B cell (primary cell): ENCODE measurements at regions not wholly inside any gene's neighbourhood (a gene's known extent, or its start where the extent isn't known, plus 50 kb on each side); places are given as distances from the start of the nearest gene placed in this dataset.

Experiments used
- ATAC-seq: fragments of 200-7000 bp; cut with Tn5 transposase; one replicate; pipeline ENCODE4 v1.10.0; 2021; ENCODE audit warnings: low read depth, mild to moderate bottlenecking, moderate number of reproducible peaks, moderate library complexity
- CTCF ChIA-PET: fragments of 350-600 bp; sonication (Branson Sonifier 250); formaldehyde crosslinking; loops from one replicate; lab custom pipeline; 2021; ENCODE audit warnings: antibody characterized with exemption, inconsistent platforms; lab: Charles Lee
- POLR2A ChIA-PET: fragments of 350-600 bp; sonication (Branson Sonifier 250); formaldehyde crosslinking; loops from one replicate; lab custom pipeline; 2021; ENCODE audit warnings: antibody characterized with exemption; lab: Charles Lee
- DNase-seq: peaks from one replicate; pipeline ENCODE4 v3.0.0; 2013
- H2AFZ ChIP-seq: 2 replicates; pipeline ENCODE4 v1.6.1; 2012; ENCODE audit warnings: mild to moderate bottlenecking, low read depth, low read length; ENCODE audit not compliant: insufficient read depth, poor library complexity, severe bottlenecking
- H3K27ac ChIP-seq, 2 donors: 1 replicate in 1 of 2; 2 replicates in 1 of 2; pipeline ENCODE4 v1.5.1; 2012 to 2013; ENCODE audit warnings: low read length in 2 of 2, mild to moderate bottlenecking in 2 of 2, moderate library complexity in 1 of 2
- H3K27me3 ChIP-seq, 4 experiments: fragments of 200-600 bp in 1 of 4; sonication (generic) in 1 of 4; replicated peaks in 1 of 4; 1 replicate in 2 of 4; 2 replicates in 2 of 4; pipeline versions ENCODE4 v1.6.1 to v1.7.0; 2013 to 2016; ENCODE audit warnings: low read length in 3 of 4, mild to moderate bottlenecking in 2 of 4, mixed read lengths in 1 of 4, moderate library complexity in 1 of 4; ENCODE audit not compliant: insufficient read depth in 4 of 4, control insufficient read depth in 3 of 4; ENCODE audit errors: control extremely low read depth in 1 of 4
- H3K36me3 ChIP-seq, 2 experiments: replicated peaks in 1 of 2; 1 replicate in 1 of 2; 2 replicates in 1 of 2; pipeline versions ENCODE4 v1.6.1 to v1.7.1; 2013; ENCODE audit warnings: low read length in 1 of 2; ENCODE audit not compliant: insufficient read depth in 2 of 2, control insufficient read depth in 1 of 2; ENCODE audit errors: control extremely low read depth in 1 of 2, extremely low read depth in 1 of 2
- H3K4me1 ChIP-seq, 2 donors: fragments of 200-600 bp in 1 of 2; sonication (generic) in 1 of 2; 1 replicate in 1 of 2; 2 replicates in 1 of 2; pipeline versions ENCODE4 v1.5.1 to v1.6.1; 2013 to 2017; ENCODE audit warnings: low read length in 2 of 2; ENCODE audit not compliant: control insufficient read depth in 2 of 2, insufficient read depth in 2 of 2
- H3K4me2 ChIP-seq: replicated peaks from 2 replicates; pipeline ENCODE3; 2012; ENCODE audit warnings: mild to moderate bottlenecking, low read depth, low read length; ENCODE audit not compliant: poor library complexity, severe bottlenecking
- H3K4me3 ChIP-seq, 5 experiments: fragments of 200-600 bp in 1 of 5; sonication (generic) in 1 of 5; 1 replicate in 3 of 5; 2 replicates in 2 of 5; pipeline versions ENCODE4 v1.5.1 to v1.7.0; 2011 to 2016; ENCODE audit warnings: low read length in 4 of 5, mild to moderate bottlenecking in 4 of 5, low read depth in 2 of 5, control low read depth in 1 of 5, moderate library complexity in 1 of 5; ENCODE audit not compliant: insufficient read depth in 1 of 5; ENCODE audit errors: control extremely low read depth in 1 of 5, extremely low read depth in 1 of 5
- H3K79me2 ChIP-seq: fragments of 200-600 bp; sonication (generic); one replicate; pipeline ENCODE4 v1.6.0; 2016; ENCODE audit warnings: low read length; ENCODE audit not compliant: control insufficient read depth, insufficient read depth
- H3K9ac ChIP-seq: fragments of 200-600 bp; sonication (generic); 2 replicates; pipeline ENCODE4 v1.6.1; 2017; ENCODE audit warnings: mild to moderate bottlenecking, low read length, moderate library complexity
- H3K9me3 ChIP-seq, 3 donors: one replicate each; pipeline versions ENCODE4 v1.6.1 to v1.7.1; 2013; ENCODE audit warnings: low read length in 2 of 3; ENCODE audit not compliant: control insufficient read depth in 2 of 3, insufficient read depth in 1 of 3; ENCODE audit errors: control extremely low read depth in 1 of 3
- H4K20me1 ChIP-seq: 2 replicates; pipeline ENCODE4 v1.6.0; 2012; ENCODE audit warnings: mild to moderate bottlenecking, low read length; ENCODE audit not compliant: insufficient read depth, control insufficient read depth, poor library complexity, severe bottlenecking
- H3K27ac Mint-ChIP-seq: one replicate; pipeline ENCODE4 v1.8.0; 2021; ENCODE audit warnings: mixed read lengths
- H3K27me3 Mint-ChIP-seq: one replicate; pipeline ENCODE4 v1.8.0; 2021; ENCODE audit warnings: mixed read lengths
- H3K4me1 Mint-ChIP-seq: one replicate; pipeline ENCODE4 v1.8.0; 2021; ENCODE audit warnings: mixed read lengths
- H3K4me3 Mint-ChIP-seq: one replicate; pipeline ENCODE4 v1.8.0; 2021; ENCODE audit warnings: mixed read lengths
- H3K9me3 Mint-ChIP-seq: one replicate; pipeline ENCODE4 v1.8.0; 2022; ENCODE audit warnings: mixed read lengths; ENCODE audit not compliant: insufficient read depth
- EZH2 ChIP-seq: IDR thresholded peaks from 2 replicates; pipeline ENCODE4 v1.6.1; 2012; ENCODE audit warnings: borderline replicate concordance, low read depth, mild to moderate bottlenecking, moderate library complexity, low read length; ENCODE audit not compliant: insufficient read depth, poor library complexity, severe bottlenecking
- WGBS: methylation state at CpG from one replicate; pipeline ENCODE4 v1.1.5; 2013; ENCODE audit warnings: missing lambda C conversion rate; ENCODE audit not compliant: insufficient coverage; 5-methylcytosine and 5-hydroxymethylcytosine counted together
- intact Hi-C: fragments of 100-400 bp; cut with micrococcal nuclease; formaldehyde crosslinking; loops from one replicate; pipeline ENCODE4 v1.10.0; 2022
- TF ChIP-seq, protein P1 (sequence below): fragments of 200-600 bp; IDR thresholded peaks from one replicate; pipeline ENCODE4 v1.8.0; 2022; ENCODE audit warnings: antibody characterized with exemption, mild to moderate bottlenecking

DNA sequence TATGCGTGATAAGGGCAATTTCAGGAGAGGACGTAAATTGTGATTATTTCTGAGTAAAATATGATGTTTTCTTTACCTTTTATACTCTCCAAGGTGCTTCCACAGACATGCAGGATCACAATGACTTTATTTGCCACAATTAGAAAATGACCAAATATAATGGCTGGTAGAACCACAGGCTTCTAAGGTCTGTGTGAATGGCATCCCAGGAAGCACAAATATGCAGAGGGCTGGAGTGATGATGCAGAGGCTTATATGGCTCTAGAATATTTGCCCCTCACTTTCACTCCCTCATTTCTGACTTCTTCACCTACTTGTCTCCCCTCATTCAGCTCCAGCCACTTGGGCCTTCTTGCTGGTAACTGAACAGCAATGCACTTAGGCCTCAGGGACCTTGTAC is 502.1 kb upstream of the MAP3K7 start:
- Histone ChIP-seq H3K4me2 (no peak overlapping the region), H3K36me3 (no peaks in the 10 kb centered on the region), H3K4me1 (no peaks in the 10 kb centered on the region), H3K27me3 (no peaks in the 10 kb centered on the region), H3K9me3 (no peaks in the 10 kb centered on the region), H3K9ac (no peak overlapping the region), H3K79me2 (no peaks in the 10 kb centered on the region), H3K27ac (no peak overlapping the region), H3K4me3 (no peak overlapping the region), H2AFZ (no peak overlapping the region), H4K20me1 (no peaks in the 10 kb centered on the region)
- Mint-ChIP-seq H3K27ac (no peak overlapping the region), H3K9me3 (no peaks in the 10 kb centered on the region), H3K4me1 (no peaks in the 10 kb centered on the region), H3K27me3 (no peaks in the 10 kb centered on the region), H3K4me3 (no peak overlapping the region)
- WGBS = no CpG with 5 or more reads among the region's 2 CpGs
- POLR2A ChIA-PET = no interaction called here
- CTCF ChIA-PET = no interaction called here
- DNase-seq (no peak), ATAC-seq (no peak)
- intact Hi-C loops = no loop called here
- TF ChIP-seq, protein P1, sequence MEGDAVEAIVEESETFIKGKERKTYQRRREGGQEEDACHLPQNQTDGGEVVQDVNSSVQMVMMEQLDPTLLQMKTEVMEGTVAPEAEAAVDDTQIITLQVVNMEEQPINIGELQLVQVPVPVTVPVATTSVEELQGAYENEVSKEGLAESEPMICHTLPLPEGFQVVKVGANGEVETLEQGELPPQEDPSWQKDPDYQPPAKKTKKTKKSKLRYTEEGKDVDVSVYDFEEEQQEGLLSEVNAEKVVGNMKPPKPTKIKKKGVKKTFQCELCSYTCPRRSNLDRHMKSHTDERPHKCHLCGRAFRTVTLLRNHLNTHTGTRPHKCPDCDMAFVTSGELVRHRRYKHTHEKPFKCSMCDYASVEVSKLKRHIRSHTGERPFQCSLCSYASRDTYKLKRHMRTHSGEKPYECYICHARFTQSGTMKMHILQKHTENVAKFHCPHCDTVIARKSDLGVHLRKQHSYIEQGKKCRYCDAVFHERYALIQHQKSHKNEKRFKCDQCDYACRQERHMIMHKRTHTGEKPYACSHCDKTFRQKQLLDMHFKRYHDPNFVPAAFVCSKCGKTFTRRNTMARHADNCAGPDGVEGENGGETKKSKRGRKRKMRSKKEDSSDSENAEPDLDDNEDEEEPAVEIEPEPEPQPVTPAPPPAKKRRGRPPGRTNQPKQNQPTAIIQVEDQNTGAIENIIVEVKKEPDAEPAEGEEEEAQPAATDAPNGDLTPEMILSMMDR = no peak
- no peak for TF ChIP-seq EZH2

DNA sequence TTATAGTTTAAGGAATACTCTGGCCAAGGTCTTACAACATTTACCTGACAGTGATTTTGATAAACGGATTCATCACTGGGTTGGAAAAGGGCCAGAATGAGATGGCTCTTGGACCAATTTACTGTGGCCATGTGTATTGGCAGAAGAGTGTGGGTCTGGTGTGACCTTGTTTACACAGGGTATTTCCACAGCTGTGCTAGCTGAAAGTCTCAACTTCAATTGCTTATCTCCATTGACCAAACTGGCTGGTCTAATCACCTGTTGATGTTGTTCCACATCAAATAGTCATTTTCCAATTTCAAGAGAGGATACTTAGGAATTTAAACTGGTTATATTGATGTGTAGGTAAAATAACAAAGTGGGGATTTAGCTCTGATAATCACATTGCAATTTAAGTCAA is 501.6 kb upstream of the MAP3K7 start:
- H3K27ac ChIP-seq = no peak overlapping the region
- no peaks in the 10 kb centered on the region for H3K27me3 Mint-ChIP-seq
- no peak overlapping the region for H3K9ac ChIP-seq
- POLR2A ChIA-PET = no interaction called here
- no CpG with 5 or more reads among the region's 1 CpG for WGBS
- no peaks in the 10 kb centered on the region for H3K4me1 ChIP-seq
- no peak overlapping the region for H3K4me3 Mint-ChIP-seq
- H3K9me3 ChIP-seq = no peaks in the 10 kb centered on the region
- no peak overlapping the region for H3K4me2 ChIP-seq
- H3K79me2 ChIP-seq = no peaks in the 10 kb centered on the region
- no peak overlapping the region for H3K4me3 ChIP-seq
- H3K27ac Mint-ChIP-seq = no peak overlapping the region
- no peak overlapping the region for H2AFZ ChIP-seq
- H3K9me3 Mint-ChIP-seq = no peaks in the 10 kb centered on the region
- H3K4me1 Mint-ChIP-seq = no peaks in the 10 kb centered on the region
- no peaks in the 10 kb centered on the region for H3K36me3 ChIP-seq
- H3K27me3 ChIP-seq = no peaks in the 10 kb centered on the region
- no peak for TF ChIP-seq EZH2
- TF ChIP-seq, protein P1 = no peak
- ATAC-seq = no peak
- CTCF ChIA-PET = no interaction called here
- intact Hi-C loops = no loop called here
- H4K20me1 ChIP-seq = no peaks in the 10 kb centered on the region
- DNase-seq = no peak
